Activated CD4-positive, CD25-positive, alpha-beta regulatory T cell treated with anti-CD3 and anti-CD28 coated beads, Interleukin-2, amount 50 U/mL, for 72 hours (primary cell): ENCODE measurements at regions not wholly inside any gene's neighbourhood (a gene's known extent, or its start where the extent isn't known, plus 50 kb on each side); places are given as distances from the start of the nearest gene placed in this dataset.

Source experiments
- DNase-seq: peaks from one replicate; pipeline ENCODE4 v3.0.0; 2021

GRCh38 chrX:22674932-22675331, 324.8 kb upstream of the DDX53 start:
- no peak for DNase-seq

GRCh38 chrX:22686138-22686541, 313.6 kb upstream of the DDX53 start:
- DNase-seq: no peak

- no peak for DNase-seq
Measured at GRCh38 chrX:22689290-22689689, 310.5 kb upstream of the DDX53 start.

- DNase-seq: no peak
Measured at GRCh38 chrX:22690116-22690515, 309.6 kb upstream of the DDX53 start.

GRCh38 chrX:22691966-22692565, 307.7 kb upstream of the DDX53 start:
- no peak for DNase-seq

- no peak for DNase-seq
Measured at GRCh38 chrX:22698151-22698550, 301.6 kb upstream of the DDX53 start.

- no peak for DNase-seq
Measured at GRCh38 chrX:22699581-22700091, 300.1 kb upstream of the DDX53 start.

- DNase-seq: no peak
Measured at GRCh38 chrX:22712942-22713341, 286.8 kb upstream of the DDX53 start.

GRCh38 chrX:22730542-22730941, 269.2 kb upstream of the DDX53 start:
- no peak for DNase-seq

GRCh38 chrX:22737541-22737940, 262.2 kb upstream of the DDX53 start:
- no peak for DNase-seq

- no peak for DNase-seq
Measured at GRCh38 chrX:22739276-22739675, 260.5 kb upstream of the DDX53 start.

GRCh38 chrX:22740836-22741235, 258.9 kb upstream of the DDX53 start:
- DNase-seq: no peak

GRCh38 chrX:22742174-22742573, 257.6 kb upstream of the DDX53 start:
- no peak for DNase-seq

- no peak for DNase-seq
Measured at GRCh38 chrX:22746081-22746480, 253.7 kb upstream of the DDX53 start.

- DNase-seq: peak; percentile 34
Measured at GRCh38 chrX:22748093-22748999, 251.4 kb upstream of the DDX53 start.

- DNase-seq: no peak
Measured at GRCh38 chrX:22758807-22759481, 240.8 kb upstream of the DDX53 start.

GRCh38 chrX:22760513-22761057, 239.2 kb upstream of the DDX53 start:
- no peak for DNase-seq

- no peak for DNase-seq
Measured at GRCh38 chrX:22788221-22788620, 211.5 kb upstream of the DDX53 start.

GRCh38 chrX:22795671-22796070, 204.1 kb upstream of the DDX53 start:
- no peak for DNase-seq

GRCh38 chrX:22800360-22800759, 199.4 kb upstream of the DDX53 start:
- no peak for DNase-seq

- DNase-seq: no peak
Measured at GRCh38 chrX:22800806-22801205, 199.0 kb upstream of the DDX53 start.

- no peak for DNase-seq
Measured at GRCh38 chrX:22803353-22803752, 196.4 kb upstream of the DDX53 start.

GRCh38 chrX:22810876-22811275, 188.9 kb upstream of the DDX53 start:
- no peak for DNase-seq
